ENCODE measurements at regions not wholly inside any gene's neighbourhood (a gene's known extent, or its start where the extent isn't known, plus 50 kb on each side); places are given as distances from the start of the nearest gene placed in this dataset.
"Not testable (repeated sequence)": the region's sequence is repeated elsewhere in the genome, so short reads cannot be mapped to it uniquely, and the experiment has no call there.

DNA sequence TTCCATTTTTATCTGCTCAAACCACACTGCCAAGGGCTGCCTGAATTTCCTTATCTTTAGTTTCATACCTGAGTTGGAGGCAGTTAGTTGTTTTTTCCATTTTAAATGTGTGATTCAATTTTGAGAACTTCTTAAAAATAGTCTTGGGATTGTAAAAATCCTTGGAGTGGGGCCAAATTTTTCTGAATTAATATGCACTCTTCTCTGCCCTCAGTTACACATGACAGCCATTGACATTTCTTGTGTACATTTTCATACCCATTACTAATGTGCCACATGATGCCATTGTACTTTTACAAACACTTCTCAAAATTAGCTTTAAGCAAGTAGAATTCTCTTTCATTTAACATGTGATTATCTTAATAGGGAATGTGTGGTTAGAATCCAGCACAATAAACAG lies 141.7 kb downstream of the C3orf38 start:
- no peak for DNase-seq (ENCODE audit: low read depth)

DNA sequence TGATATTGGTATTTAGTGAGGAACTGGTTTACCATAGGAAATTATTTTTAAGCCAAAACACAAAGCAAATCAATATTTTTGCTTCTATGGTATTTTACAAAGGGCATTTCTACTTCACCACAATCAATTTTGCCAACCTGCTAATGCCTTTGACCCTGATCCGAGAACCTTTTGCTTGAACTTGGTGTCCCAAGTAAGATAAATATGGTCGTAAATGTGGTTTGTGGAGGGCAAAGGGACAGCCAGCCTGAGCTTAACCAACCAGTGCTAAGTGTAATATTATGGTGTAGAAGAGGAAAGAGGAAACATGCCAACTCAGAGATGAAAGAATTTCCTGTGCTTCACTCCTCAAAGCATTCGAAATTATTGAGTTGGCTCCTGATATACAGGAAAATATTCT lies 148.4 kb downstream of the C3orf38 start:
- DNase-seq (ENCODE audit: low read depth), result no peak
- TF ChIP-seq MYC (IDR thresholded peaks at IDR 0.05; ENCODE audit: low read depth, low read length), result no peak
- TF ChIP-seq, protein P1, sequence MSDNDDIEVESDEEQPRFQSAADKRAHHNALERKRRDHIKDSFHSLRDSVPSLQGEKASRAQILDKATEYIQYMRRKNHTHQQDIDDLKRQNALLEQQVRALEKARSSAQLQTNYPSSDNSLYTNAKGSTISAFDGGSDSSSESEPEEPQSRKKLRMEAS (IDR thresholded peaks at IDR 0.05; ENCODE audit: low read depth, low read length), result no peak
- no peak for TF ChIP-seq POLR2A (IDR thresholded peaks at IDR 0.05; ENCODE audit: extremely low read depth, insufficient read length)
- H3K4me3 ChIP-seq (ENCODE audit: low read depth, low read length), result no peak overlapping the region

More for the DNA sequence above, 141.7 kb downstream of the C3orf38 start:
- TF ChIP-seq MYC (IDR thresholded peaks at IDR 0.05; ENCODE audit: low read depth, low read length) (no peak), POLR2A (IDR thresholded peaks at IDR 0.05; ENCODE audit: extremely low read depth, insufficient read length) (no peak)
- TF ChIP-seq, protein P1 (IDR thresholded peaks at IDR 0.05; ENCODE audit: low read depth, low read length), result no peak
- TF ChIP-seq, protein P2, sequence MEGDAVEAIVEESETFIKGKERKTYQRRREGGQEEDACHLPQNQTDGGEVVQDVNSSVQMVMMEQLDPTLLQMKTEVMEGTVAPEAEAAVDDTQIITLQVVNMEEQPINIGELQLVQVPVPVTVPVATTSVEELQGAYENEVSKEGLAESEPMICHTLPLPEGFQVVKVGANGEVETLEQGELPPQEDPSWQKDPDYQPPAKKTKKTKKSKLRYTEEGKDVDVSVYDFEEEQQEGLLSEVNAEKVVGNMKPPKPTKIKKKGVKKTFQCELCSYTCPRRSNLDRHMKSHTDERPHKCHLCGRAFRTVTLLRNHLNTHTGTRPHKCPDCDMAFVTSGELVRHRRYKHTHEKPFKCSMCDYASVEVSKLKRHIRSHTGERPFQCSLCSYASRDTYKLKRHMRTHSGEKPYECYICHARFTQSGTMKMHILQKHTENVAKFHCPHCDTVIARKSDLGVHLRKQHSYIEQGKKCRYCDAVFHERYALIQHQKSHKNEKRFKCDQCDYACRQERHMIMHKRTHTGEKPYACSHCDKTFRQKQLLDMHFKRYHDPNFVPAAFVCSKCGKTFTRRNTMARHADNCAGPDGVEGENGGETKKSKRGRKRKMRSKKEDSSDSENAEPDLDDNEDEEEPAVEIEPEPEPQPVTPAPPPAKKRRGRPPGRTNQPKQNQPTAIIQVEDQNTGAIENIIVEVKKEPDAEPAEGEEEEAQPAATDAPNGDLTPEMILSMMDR (IDR thresholded peaks at IDR 0.05; ENCODE audit: low read depth, low read length), result no peak
- no peak overlapping the region for H3K4me3 ChIP-seq (ENCODE audit: low read depth, low read length)

DNA sequence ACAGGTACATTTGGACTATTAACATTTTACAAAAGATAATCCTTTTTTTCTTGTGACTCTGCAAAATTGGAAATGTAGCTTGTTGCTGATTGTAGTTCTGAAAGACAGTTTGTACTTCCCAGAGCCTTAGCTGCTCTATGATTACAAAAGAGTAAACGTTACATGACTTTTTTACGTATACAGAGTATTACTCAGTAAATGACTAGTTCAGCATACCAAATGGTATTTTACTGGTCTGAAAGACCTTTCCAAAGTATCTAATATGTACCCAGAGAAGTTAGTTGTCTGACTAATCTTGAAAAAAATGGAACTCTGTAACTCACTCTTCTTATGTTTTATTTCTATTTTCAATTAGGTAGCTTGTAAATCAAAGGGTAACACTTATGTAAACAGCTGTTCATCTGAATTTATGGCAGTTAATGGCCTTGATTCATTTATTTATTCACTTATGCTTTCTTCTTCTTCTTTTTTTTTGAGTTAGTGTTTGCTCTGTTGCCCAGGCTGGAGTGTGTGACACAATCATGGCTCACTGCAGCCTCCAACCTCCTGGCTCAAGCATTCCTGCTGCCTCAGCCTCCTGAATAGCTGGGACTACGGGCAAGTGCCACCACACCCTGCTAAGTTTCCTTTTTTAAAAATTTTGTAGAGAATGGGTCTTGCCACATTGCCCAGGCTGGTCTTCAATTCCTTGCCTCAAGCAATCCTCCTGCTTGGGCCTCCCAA lies 151.7 kb downstream of the C3orf38 start:
- no peak overlapping the region for H3K4me3 ChIP-seq (ENCODE audit: low read depth, low read length)
- TF ChIP-seq, protein P1 (IDR thresholded peaks at IDR 0.05; ENCODE audit: low read depth, low read length), result no peak
- TF ChIP-seq, protein P2 (IDR thresholded peaks at IDR 0.05; ENCODE audit: low read depth, low read length), result no peak
- TF ChIP-seq POLR2A (IDR thresholded peaks at IDR 0.05; ENCODE audit: extremely low read depth, insufficient read length) (no peak), MYC (IDR thresholded peaks at IDR 0.05; ENCODE audit: low read depth, low read length) (no peak)
- no peak for DNase-seq (ENCODE audit: low read depth)

DNA sequence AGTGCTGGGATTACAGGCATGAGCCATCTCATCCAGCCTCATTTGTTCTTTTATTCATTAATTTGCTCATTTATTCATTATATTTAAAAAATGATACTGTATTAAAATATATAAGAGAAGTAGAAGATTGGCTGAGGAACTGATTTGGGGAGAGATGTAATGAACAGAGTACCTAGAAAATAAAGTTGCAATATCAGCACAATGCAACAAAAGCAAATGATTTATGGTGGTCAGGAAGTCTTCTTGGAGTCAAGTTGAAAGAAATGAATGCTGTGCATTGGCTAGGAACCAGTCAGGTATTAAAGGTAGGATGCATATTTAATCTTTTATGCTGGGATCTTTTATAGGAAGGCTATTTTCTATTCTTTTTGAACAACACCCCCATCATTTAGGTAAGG lies 152.2 kb downstream of the C3orf38 start:
- TF ChIP-seq, protein P2 (IDR thresholded peaks at IDR 0.05; ENCODE audit: low read depth, low read length), result no peak
- TF ChIP-seq POLR2A (IDR thresholded peaks at IDR 0.05; ENCODE audit: extremely low read depth, insufficient read length) (no peak), MYC (IDR thresholded peaks at IDR 0.05; ENCODE audit: low read depth, low read length) (no peak)
- TF ChIP-seq, protein P1 (IDR thresholded peaks at IDR 0.05; ENCODE audit: low read depth, low read length), result no peak
- DNase-seq (ENCODE audit: low read depth), result no peak
- no peak overlapping the region for H3K4me3 ChIP-seq (ENCODE audit: low read depth, low read length)

DNA sequence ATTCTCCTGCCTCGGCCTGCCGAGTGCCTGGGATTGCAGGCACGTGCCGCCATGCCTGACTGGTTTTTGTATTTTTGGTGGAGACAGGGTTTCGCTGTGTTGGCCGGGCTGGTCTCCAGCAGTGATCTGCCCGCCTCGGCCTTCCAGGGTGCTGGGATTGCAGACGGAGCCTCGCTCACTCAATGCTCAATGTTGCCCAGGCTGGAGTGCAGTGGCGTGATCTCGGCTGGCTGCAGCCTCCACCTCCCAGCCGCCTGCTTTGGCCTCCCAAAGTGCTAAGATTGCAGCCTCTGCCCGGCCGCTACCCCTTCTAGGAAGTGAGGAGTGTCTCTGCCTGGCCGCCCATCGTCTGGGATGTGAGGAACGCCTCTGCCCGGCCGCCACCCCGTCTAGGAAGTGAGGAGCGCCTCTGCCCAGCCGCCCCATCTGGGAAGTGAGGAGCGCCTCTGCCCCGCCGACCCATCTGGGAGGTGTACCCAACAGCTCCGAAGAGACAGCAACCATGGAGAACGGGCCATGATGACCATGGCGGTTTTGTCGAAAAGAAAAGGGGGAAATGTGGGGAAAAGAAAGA lies 153.7 kb downstream of the C3orf38 start:
- DNase-seq (ENCODE audit: low read depth); H3K4me3 ChIP-seq (ENCODE audit: low read depth, low read length): not testable (repeated sequence)

DNA sequence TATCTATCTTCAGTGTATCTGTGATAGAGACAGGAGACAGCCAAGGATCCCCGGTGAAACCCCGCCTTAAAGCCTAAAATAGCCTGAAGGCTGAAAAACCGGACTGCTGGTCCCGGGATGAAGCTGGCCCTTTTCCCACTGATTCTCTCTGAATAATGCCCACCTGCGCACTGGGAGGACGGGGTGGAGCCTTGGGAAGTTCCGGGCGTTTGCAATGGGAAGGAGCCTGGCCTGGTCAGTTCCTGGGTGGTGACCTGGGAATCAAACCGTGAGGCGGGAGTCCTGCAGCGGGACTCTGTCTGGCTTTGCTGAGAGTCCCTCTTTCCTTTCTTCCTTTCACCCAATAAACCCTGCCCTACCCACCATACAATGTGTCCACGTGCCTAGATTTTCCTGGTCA lies 157.9 kb downstream of the C3orf38 start:
- TF ChIP-seq MYC (IDR thresholded peaks at IDR 0.05; ENCODE audit: low read depth, low read length) (no peak), POLR2A (IDR thresholded peaks at IDR 0.05; ENCODE audit: extremely low read depth, insufficient read length) (no peak)
- no peak overlapping the region for H3K4me3 ChIP-seq (ENCODE audit: low read depth, low read length)
- no peak for DNase-seq (ENCODE audit: low read depth)

DNA sequence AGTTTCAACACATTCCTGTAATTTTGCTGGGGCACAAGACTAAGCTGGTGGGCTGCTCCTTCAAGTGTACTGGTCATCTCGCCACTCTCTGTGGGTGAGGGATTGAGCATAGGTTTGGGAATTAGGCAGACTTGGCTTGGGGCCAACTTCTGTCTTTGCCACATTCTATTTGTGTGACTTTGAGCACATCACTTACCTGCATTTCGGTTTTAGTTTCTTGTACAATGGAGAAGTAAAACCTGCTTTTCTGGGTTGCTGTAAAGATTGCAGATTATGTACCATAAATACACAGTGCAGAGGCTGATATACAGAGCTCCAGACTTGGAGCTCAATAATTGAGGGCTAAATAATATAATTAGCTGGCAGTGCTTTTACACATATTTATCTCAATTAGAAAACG lies 162.1 kb downstream of the C3orf38 start:
- no peak overlapping the region for H3K4me3 ChIP-seq (ENCODE audit: low read depth, low read length)
- TF ChIP-seq MYC (IDR thresholded peaks at IDR 0.05; ENCODE audit: low read depth, low read length) (no peak), POLR2A (IDR thresholded peaks at IDR 0.05; ENCODE audit: extremely low read depth, insufficient read length) (no peak)
- TF ChIP-seq, protein P1 (IDR thresholded peaks at IDR 0.05; ENCODE audit: low read depth, low read length), result no peak
- TF ChIP-seq, protein P2 (IDR thresholded peaks at IDR 0.05; ENCODE audit: low read depth, low read length), result no peak
- DNase-seq (ENCODE audit: low read depth), result no peak

Data from NB4 (cell line).